ENCODE measurements at regions not wholly inside any gene's neighbourhood (a gene's known extent, or its start where the extent isn't known, plus 50 kb on each side); places are given as distances from the start of the nearest gene placed in this dataset.

GRCh38 chr10:2915412-2915811 lies 151.9 kb upstream of the PFKP start:
- Mint-ChIP-seq H3K4me3 (no peak overlapping the region), H3K27me3 (peaks cover 11% of the 10 kb centered on the region), H3K4me1 (no peaks in the 10 kb centered on the region), H3K27ac (no peak overlapping the region), H3K9me3 (no peaks in the 10 kb centered on the region), H3K36me3 (no peaks in the 10 kb centered on the region)
- Histone ChIP-seq H3K4me1 (ENCODE audit: control insufficient read depth, insufficient read depth, low read length, poor library complexity, severe bottlenecking) (no peaks in the 10 kb centered on the region), H3K27ac (ENCODE audit: insufficient read depth, low read length, poor library complexity, severe bottlenecking) (no peak overlapping the region), H3K36me3 (ENCODE audit: control insufficient read depth, insufficient read depth, low read length) (no peaks in the 10 kb centered on the region), H3K27me3 (ENCODE audit: control insufficient read depth, insufficient read depth, low read length) (no peaks in the 10 kb centered on the region), H3K9me3 (ENCODE audit: control insufficient read depth in 2 of 2, low read length in 2 of 2) (no peaks in the 10 kb centered on the region), H3K4me3 (ENCODE audit: low read depth, low read length) (no peak overlapping the region)
- no peak for ATAC-seq (ENCODE audit: low read depth in 2 of 2)
- DNase-seq = no peak

GRCh38 chr10:2914741-2915140 lies 152.6 kb upstream of the PFKP start:
- no peaks in the 10 kb centered on the region for H3K4me1 Mint-ChIP-seq
- no peak overlapping the region for H3K27ac ChIP-seq (ENCODE audit: insufficient read depth, low read length, poor library complexity, severe bottlenecking)
- H3K36me3 ChIP-seq (ENCODE audit: control insufficient read depth, insufficient read depth, low read length) = no peaks in the 10 kb centered on the region
- H3K4me3 ChIP-seq (ENCODE audit: low read depth, low read length) = no peak overlapping the region
- peaks cover 6% of the 10 kb centered on the region for H3K27me3 Mint-ChIP-seq
- no peaks in the 10 kb centered on the region for H3K27me3 ChIP-seq (ENCODE audit: control insufficient read depth, insufficient read depth, low read length)
- H3K4me1 ChIP-seq (ENCODE audit: control insufficient read depth, insufficient read depth, low read length, poor library complexity, severe bottlenecking) = no peaks in the 10 kb centered on the region
- no peaks in the 10 kb centered on the region for H3K9me3 ChIP-seq (ENCODE audit: control insufficient read depth in 2 of 2, low read length in 2 of 2)
- H3K27ac Mint-ChIP-seq = no peak overlapping the region
- no peak for DNase-seq
- ATAC-seq (ENCODE audit: low read depth in 2 of 2) = no peak
- H3K36me3 Mint-ChIP-seq = no peaks in the 10 kb centered on the region
- no peak overlapping the region for H3K4me3 Mint-ChIP-seq
- no peaks in the 10 kb centered on the region for H3K9me3 Mint-ChIP-seq

GRCh38 chr10:2913474-2913873 lies 153.9 kb upstream of the PFKP start:
- no peaks in the 10 kb centered on the region for H3K9me3 Mint-ChIP-seq
- no peak for DNase-seq
- H3K27me3 ChIP-seq (ENCODE audit: control insufficient read depth, insufficient read depth, low read length) = no peaks in the 10 kb centered on the region
- no peak for ATAC-seq (ENCODE audit: low read depth in 2 of 2)
- no peaks in the 10 kb centered on the region for H3K36me3 ChIP-seq (ENCODE audit: control insufficient read depth, insufficient read depth, low read length)
- H3K4me3 Mint-ChIP-seq = no peak overlapping the region
- H3K36me3 Mint-ChIP-seq = no peaks in the 10 kb centered on the region
- H3K4me3 ChIP-seq (ENCODE audit: low read depth, low read length) = no peak overlapping the region
- no peak overlapping the region for H3K27ac Mint-ChIP-seq
- H3K4me1 Mint-ChIP-seq = peaks cover 0 to 7% (median 0%) of the 10 kb centered on the region in 4 donors
- H3K27ac ChIP-seq (ENCODE audit: insufficient read depth, low read length, poor library complexity, severe bottlenecking) = no peak overlapping the region
- no peaks in the 10 kb centered on the region for H3K9me3 ChIP-seq (ENCODE audit: control insufficient read depth in 2 of 2, low read length in 2 of 2)
- peaks cover 6% of the 10 kb centered on the region for H3K27me3 Mint-ChIP-seq
- no peaks in the 10 kb centered on the region for H3K4me1 ChIP-seq (ENCODE audit: control insufficient read depth, insufficient read depth, low read length, poor library complexity, severe bottlenecking)

- Histone ChIP-seq H3K4me3 (ENCODE audit: low read depth, low read length) (no peak overlapping the region), H3K4me1 (ENCODE audit: control insufficient read depth, insufficient read depth, low read length, poor library complexity, severe bottlenecking) (no peaks in the 10 kb centered on the region), H3K36me3 (ENCODE audit: control insufficient read depth, insufficient read depth, low read length) (no peaks in the 10 kb centered on the region), H3K27me3 (ENCODE audit: control insufficient read depth, insufficient read depth, low read length) (no peaks in the 10 kb centered on the region), H3K27ac (ENCODE audit: insufficient read depth, low read length, poor library complexity, severe bottlenecking) (no peak overlapping the region), H3K9me3 (ENCODE audit: control insufficient read depth in 2 of 2, low read length in 2 of 2) (no peaks in the 10 kb centered on the region)
- no peak for ATAC-seq (ENCODE audit: low read depth in 2 of 2)
- Mint-ChIP-seq H3K36me3 (no peaks in the 10 kb centered on the region), H3K9me3 (no peaks in the 10 kb centered on the region), H3K4me3 (no peak overlapping the region), H3K4me1 (peaks cover 0 to 7% (median 0%) of the 10 kb centered on the region in 4 donors), H3K27me3 (peaks cover under 1% of the 10 kb centered on the region), H3K27ac (no peak overlapping the region)
- no peak for DNase-seq
These were observed 156.7 kb upstream of the PFKP start for GRCh38 chr10:2910656-2911055.

DNA sequence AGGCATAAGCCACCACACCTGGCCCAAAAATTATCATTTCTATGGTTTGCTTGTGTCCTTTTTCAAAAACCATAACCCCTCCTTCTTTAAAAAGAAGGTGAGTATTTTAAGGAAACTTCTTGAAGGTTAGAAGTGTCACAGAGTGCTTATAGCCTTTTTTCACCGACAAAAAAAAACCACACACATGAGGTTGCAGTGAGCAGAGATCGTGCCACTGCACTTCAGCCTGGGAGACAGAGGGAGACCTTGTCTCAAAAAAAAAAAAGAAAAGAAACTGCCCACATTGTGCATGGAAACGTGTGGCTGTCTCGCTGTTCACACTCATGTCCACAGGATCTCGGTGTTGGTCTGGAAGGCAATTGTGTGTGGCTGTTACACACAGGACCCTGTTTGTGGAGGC lies 157.4 kb upstream of the PFKP start:
- Mint-ChIP-seq H3K27ac (no peak overlapping the region), H3K4me1 (peaks cover 0 to 7% (median 0%) of the 10 kb centered on the region in 4 donors), H3K4me3 (no peak overlapping the region), H3K9me3 (no peaks in the 10 kb centered on the region), H3K36me3 (no peaks in the 10 kb centered on the region), H3K27me3 (no peaks in the 10 kb centered on the region)
- Histone ChIP-seq H3K36me3 (ENCODE audit: control insufficient read depth, insufficient read depth, low read length) (no peaks in the 10 kb centered on the region), H3K4me3 (ENCODE audit: low read depth, low read length) (no peak overlapping the region), H3K27me3 (ENCODE audit: control insufficient read depth, insufficient read depth, low read length) (no peaks in the 10 kb centered on the region), H3K9me3 (ENCODE audit: control insufficient read depth in 2 of 2, low read length in 2 of 2) (no peaks in the 10 kb centered on the region), H3K27ac (ENCODE audit: insufficient read depth, low read length, poor library complexity, severe bottlenecking) (no peak overlapping the region), H3K4me1 (ENCODE audit: control insufficient read depth, insufficient read depth, low read length, poor library complexity, severe bottlenecking) (no peaks in the 10 kb centered on the region)
- ATAC-seq (ENCODE audit: low read depth in 2 of 2) (no peak), DNase-seq (no peak)

- ATAC-seq (ENCODE audit: low read depth in 2 of 2) = peak in 1 of 2 donors; percentile 43
These were observed 158.3 kb upstream of the PFKP start for GRCh38 chr10:2908851-2909630.

DNA sequence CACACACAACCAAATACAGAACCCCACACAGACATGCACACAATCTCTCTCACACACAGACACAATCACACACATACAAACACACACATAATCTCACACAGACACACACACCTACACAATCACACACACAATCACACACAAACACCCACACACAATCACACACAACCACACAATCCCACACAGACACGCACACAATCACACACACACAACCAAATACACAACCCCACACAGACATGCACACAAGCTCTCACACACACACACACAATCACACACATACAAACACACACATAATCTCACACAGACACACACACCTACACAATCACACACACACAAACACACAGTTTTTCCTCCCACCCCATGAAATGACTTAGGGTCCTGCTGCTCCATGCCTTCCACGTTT lies 160.4 kb upstream of the PFKP start:
- Mint-ChIP-seq H3K27ac (no peak overlapping the region), H3K27me3 (peaks cover 8% of the 10 kb centered on the region), H3K4me1 (peaks cover 0 to 7% (median 0%) of the 10 kb centered on the region in 4 donors), H3K36me3 (no peaks in the 10 kb centered on the region), H3K9me3 (peaks cover 0 to 2% (median 0%) of the 10 kb centered on the region in 7 donors), H3K4me3 (no peak overlapping the region)
- H3K36me3 ChIP-seq (ENCODE audit: control insufficient read depth, insufficient read depth, low read length) = no peaks in the 10 kb centered on the region
- H3K4me3 ChIP-seq (ENCODE audit: low read depth, low read length) = no peak overlapping the region
- no peak overlapping the region for H3K27ac ChIP-seq (ENCODE audit: insufficient read depth, low read length, poor library complexity, severe bottlenecking)
- DNase-seq (no peak), ATAC-seq (ENCODE audit: low read depth in 2 of 2) (no peak)
- no peaks in the 10 kb centered on the region for H3K27me3 ChIP-seq (ENCODE audit: control insufficient read depth, insufficient read depth, low read length)
- H3K9me3 ChIP-seq (ENCODE audit: control insufficient read depth in 2 of 2, low read length in 2 of 2) = no peaks in the 10 kb centered on the region
- no peaks in the 10 kb centered on the region for H3K4me1 ChIP-seq (ENCODE audit: control insufficient read depth, insufficient read depth, low read length, poor library complexity, severe bottlenecking)

More at GRCh38 chr10:2908851-2909630, 158.3 kb upstream of the PFKP start:
- peak in 1 of 3 donors; percentile 34 for DNase-seq
- peak overlapping the region in 1 of 3 donors; percentile 11 for H3K27ac Mint-ChIP-seq
- Histone ChIP-seq H3K27me3 (ENCODE audit: control insufficient read depth, insufficient read depth, low read length) (no peaks in the 10 kb centered on the region), H3K4me3 (ENCODE audit: low read depth, low read length) (no peak overlapping the region), H3K9me3 (ENCODE audit: control insufficient read depth in 2 of 2, low read length in 2 of 2) (no peaks in the 10 kb centered on the region), H3K36me3 (ENCODE audit: control insufficient read depth, insufficient read depth, low read length) (no peaks in the 10 kb centered on the region), H3K27ac (ENCODE audit: insufficient read depth, low read length, poor library complexity, severe bottlenecking) (no peak overlapping the region), H3K4me1 (ENCODE audit: control insufficient read depth, insufficient read depth, low read length, poor library complexity, severe bottlenecking) (no peaks in the 10 kb centered on the region)
- no peaks in the 10 kb centered on the region for H3K9me3 Mint-ChIP-seq
- peaks cover 0 to 7% (median 0%) of the 10 kb centered on the region in 4 donors for H3K4me1 Mint-ChIP-seq
- no peak overlapping the region for H3K4me3 Mint-ChIP-seq
- H3K36me3 Mint-ChIP-seq = no peaks in the 10 kb centered on the region
- H3K27me3 Mint-ChIP-seq = peaks cover 1% of the 10 kb centered on the region

DNA sequence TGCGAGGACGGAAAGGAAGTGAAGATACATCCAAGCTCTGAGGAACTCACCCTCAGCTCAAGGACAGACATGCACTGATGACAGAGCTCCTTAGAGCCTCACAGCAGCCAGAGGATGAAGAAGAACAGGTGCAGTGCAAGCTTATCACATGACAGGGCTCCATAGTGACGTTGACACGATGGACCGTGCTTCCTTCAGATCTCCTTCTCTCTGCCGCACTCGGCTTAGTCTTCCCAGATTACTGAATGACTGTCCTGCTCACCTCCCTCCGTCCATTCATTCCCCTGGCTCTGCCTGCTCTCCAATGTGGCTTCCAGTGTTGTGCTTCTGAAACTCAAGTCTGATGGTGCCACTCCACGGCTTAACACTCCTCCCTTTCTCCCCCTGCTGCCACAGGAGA lies 161.5 kb upstream of the PFKP start:
- no peak overlapping the region for H3K4me3 Mint-ChIP-seq

More for the DNA sequence above, 161.5 kb upstream of the PFKP start:
- DNase-seq (no peak), ATAC-seq (ENCODE audit: low read depth in 2 of 2) (no peak)
- H3K4me3 ChIP-seq (ENCODE audit: low read depth, low read length) = no peak overlapping the region
- H3K4me1 ChIP-seq (ENCODE audit: control insufficient read depth, insufficient read depth, low read length, poor library complexity, severe bottlenecking) = no peaks in the 10 kb centered on the region
- Mint-ChIP-seq H3K9me3 (peaks cover 0 to 2% (median 0%) of the 10 kb centered on the region in 7 donors), H3K27ac (no peak overlapping the region), H3K4me1 (peaks cover 0 to 7% (median 0%) of the 10 kb centered on the region in 4 donors), H3K36me3 (no peaks in the 10 kb centered on the region), H3K27me3 (peaks cover 8% of the 10 kb centered on the region)
- no peaks in the 10 kb centered on the region for H3K27me3 ChIP-seq (ENCODE audit: control insufficient read depth, insufficient read depth, low read length)
- no peak overlapping the region for H3K27ac ChIP-seq (ENCODE audit: insufficient read depth, low read length, poor library complexity, severe bottlenecking)
- no peaks in the 10 kb centered on the region for H3K9me3 ChIP-seq (ENCODE audit: control insufficient read depth in 2 of 2, low read length in 2 of 2)
- no peaks in the 10 kb centered on the region for H3K36me3 ChIP-seq (ENCODE audit: control insufficient read depth, insufficient read depth, low read length)
